ENCODE measurements at regions not wholly inside any gene's neighbourhood (a gene's known extent, or its start where the extent isn't known, plus 50 kb on each side); places are given as distances from the start of the nearest gene placed in this dataset.
"Not testable (repeated sequence)": the region's sequence is repeated elsewhere in the genome, so short reads cannot be mapped to it uniquely, and the experiment has no call there.

GRCh38 chr13:19085258-19085657, 96.4 kb downstream of the TUBA3C start:
- Histone ChIP-seq H3K4me1 (ENCODE audit: control insufficient read depth in 3 of 3, insufficient read depth in 2 of 3, low read depth in 1 of 3, low read length in 2 of 3) (no peaks in the 10 kb centered on the region), H3K36me3 (ENCODE audit: control insufficient read depth in 3 of 3, insufficient read depth in 2 of 3, low read depth in 1 of 3, low read length in 3 of 3) (no peaks in the 10 kb centered on the region), H3K9me3 (ENCODE audit: control insufficient read depth in 2 of 2, insufficient read depth in 1 of 2, low read depth in 1 of 2, low read length in 1 of 2) (peaks cover 0 to 48% of the 10 kb centered on the region in 2 donors), H3K4me3 (ENCODE audit: low read depth in 1 of 3, low read length in 3 of 3) (no peak overlapping the region), H3K27ac (ENCODE audit: low read depth in 1 of 3, low read length in 2 of 3) (no peak overlapping the region), H3K27me3 (ENCODE audit: control insufficient read depth in 3 of 3, insufficient read depth in 3 of 3, low read length in 3 of 3) (no peaks in the 10 kb centered on the region)
- 49 to 54% (median 53%) methylated on average over 3 of the region's 3 CpGs for WGBS, 3 donors
- no peak for DNase-seq
- no peak for FAIRE-seq

GRCh38 chr13:19083340-19083739, 98.3 kb downstream of the TUBA3C start:
- FAIRE-seq, result no peak
- H3K36me3 ChIP-seq (ENCODE audit: control insufficient read depth in 3 of 3, insufficient read depth in 2 of 3, low read depth in 1 of 3, low read length in 3 of 3), result no peaks in the 10 kb centered on the region
- 69 to 75% (median 72%) methylated on average over 3 of the region's 3 CpGs for WGBS, 3 donors

GRCh38 chr13:19075418-19075817, 106.2 kb downstream of the TUBA3C start:
- Histone ChIP-seq H3K36me3 (ENCODE audit: control insufficient read depth in 3 of 3, insufficient read depth in 2 of 3, low read depth in 1 of 3, low read length in 3 of 3) (no peaks in the 10 kb centered on the region), H3K27me3 (ENCODE audit: control insufficient read depth in 3 of 3, insufficient read depth in 3 of 3, low read length in 3 of 3) (peaks cover 0 to 1% (median 0%) of the 10 kb centered on the region in 3 donors), H3K27ac (ENCODE audit: low read depth in 1 of 3, low read length in 2 of 3) (no peak overlapping the region), H3K4me3 (ENCODE audit: low read depth in 1 of 3, low read length in 3 of 3) (no peak overlapping the region), H3K4me1 (ENCODE audit: control insufficient read depth in 3 of 3, insufficient read depth in 2 of 3, low read depth in 1 of 3, low read length in 2 of 3) (no peaks in the 10 kb centered on the region), H3K9me3 (ENCODE audit: control insufficient read depth in 2 of 2, insufficient read depth in 1 of 2, low read depth in 1 of 2, low read length in 1 of 2) (peaks cover 0 to 50% of the 10 kb centered on the region in 2 donors)
- FAIRE-seq (no peak), DNase-seq (no peak)
- WGBS, 3 donors, result 71 to 80% (median 75%) methylated on average over 7 of the region's 7 CpGs

More at GRCh38 chr13:19083340-19083739, 98.3 kb downstream of the TUBA3C start:
- no peaks in the 10 kb centered on the region for H3K4me1 ChIP-seq (ENCODE audit: control insufficient read depth in 3 of 3, insufficient read depth in 2 of 3, low read depth in 1 of 3, low read length in 2 of 3)
- no peak overlapping the region for H3K27ac ChIP-seq (ENCODE audit: low read depth in 1 of 3, low read length in 2 of 3)
- no peak for DNase-seq
- no peak overlapping the region for H3K4me3 ChIP-seq (ENCODE audit: low read depth in 1 of 3, low read length in 3 of 3)
- H3K27me3 ChIP-seq (ENCODE audit: control insufficient read depth in 3 of 3, insufficient read depth in 3 of 3, low read length in 3 of 3), result no peaks in the 10 kb centered on the region
- H3K9me3 ChIP-seq (ENCODE audit: control insufficient read depth in 2 of 2, insufficient read depth in 1 of 2, low read depth in 1 of 2, low read length in 1 of 2), result peaks cover 0 to 33% of the 10 kb centered on the region in 2 donors

DNA sequence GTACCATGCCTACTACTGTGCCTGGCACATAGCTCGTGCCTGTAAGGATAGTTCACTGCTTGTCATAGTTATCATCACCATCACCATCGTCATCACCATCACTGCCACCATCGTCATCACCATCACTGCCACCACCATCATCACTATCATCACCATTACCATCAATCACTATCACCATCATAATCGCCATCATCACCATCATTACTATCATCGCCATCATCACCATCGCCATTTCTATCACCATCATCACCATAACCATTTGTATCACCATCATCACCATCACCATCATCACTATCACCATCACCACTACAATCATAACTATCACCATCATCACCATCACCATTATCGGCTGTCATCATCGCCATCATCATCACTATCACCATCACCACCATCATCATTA, 107.1 kb downstream of the TUBA3C start:
- H3K36me3 ChIP-seq (ENCODE audit: control insufficient read depth in 3 of 3, insufficient read depth in 2 of 3, low read depth in 1 of 3, low read length in 3 of 3), result no peaks in the 10 kb centered on the region
- H3K27me3 ChIP-seq (ENCODE audit: control insufficient read depth in 3 of 3, insufficient read depth in 3 of 3, low read length in 3 of 3), result peaks cover 0 to 1% (median 0%) of the 10 kb centered on the region in 3 donors
- DNase-seq, result no peak
- no peak for FAIRE-seq
- peaks cover 0 to 59% of the 10 kb centered on the region in 2 donors for H3K9me3 ChIP-seq (ENCODE audit: control insufficient read depth in 2 of 2, insufficient read depth in 1 of 2, low read depth in 1 of 2, low read length in 1 of 2)
- H3K4me3 ChIP-seq (ENCODE audit: low read depth in 1 of 3, low read length in 3 of 3), result no peak overlapping the region
- no peaks in the 10 kb centered on the region for H3K4me1 ChIP-seq (ENCODE audit: control insufficient read depth in 3 of 3, insufficient read depth in 2 of 3, low read depth in 1 of 3, low read length in 2 of 3)
- 86 to 92% (median 88%) methylated on average over 8 of the region's 8 CpGs for WGBS, 3 donors
- no peak overlapping the region for H3K27ac ChIP-seq (ENCODE audit: low read depth in 1 of 3, low read length in 2 of 3)

DNA sequence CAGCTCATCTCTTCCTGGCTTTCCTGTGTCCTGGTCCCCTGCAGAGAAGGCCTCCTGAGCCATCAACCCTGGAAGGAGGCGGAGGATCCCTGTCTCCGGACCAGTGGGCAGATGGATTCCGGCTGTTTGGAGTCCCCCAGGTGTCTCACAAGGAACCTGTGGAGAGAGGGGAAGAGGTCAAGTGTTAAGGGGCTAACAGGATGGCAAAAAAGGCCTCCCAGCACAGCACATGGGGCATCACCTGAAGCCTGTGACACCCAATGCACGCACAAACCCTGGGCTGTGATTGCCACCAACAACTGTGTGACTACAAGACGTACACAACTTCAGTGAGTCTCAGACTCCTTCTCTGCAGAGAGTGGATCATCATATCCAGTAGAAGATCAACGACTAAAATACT, 107.5 kb downstream of the TUBA3C start:
- H3K36me3 ChIP-seq (ENCODE audit: control insufficient read depth in 3 of 3, insufficient read depth in 2 of 3, low read depth in 1 of 3, low read length in 3 of 3); H3K27me3 ChIP-seq (ENCODE audit: control insufficient read depth in 3 of 3, insufficient read depth in 3 of 3, low read length in 3 of 3); FAIRE-seq; H3K27ac ChIP-seq (ENCODE audit: low read depth in 1 of 3, low read length in 2 of 3); H3K4me1 ChIP-seq (ENCODE audit: control insufficient read depth in 3 of 3, insufficient read depth in 2 of 3, low read depth in 1 of 3, low read length in 2 of 3); H3K4me3 ChIP-seq (ENCODE audit: low read depth in 1 of 3, low read length in 3 of 3); DNase-seq: not testable (repeated sequence)
- peaks cover 0 to 59% of the 10 kb centered on the region in 2 donors for H3K9me3 ChIP-seq (ENCODE audit: control insufficient read depth in 2 of 2, insufficient read depth in 1 of 2, low read depth in 1 of 2, low read length in 1 of 2)
- 71 to 75% (median 72%) methylated on average over 6 of the region's 6 CpGs for WGBS, 3 donors

- DNase-seq; H3K4me3 ChIP-seq (ENCODE audit: low read depth in 1 of 3, low read length in 3 of 3); FAIRE-seq; H3K4me1 ChIP-seq (ENCODE audit: control insufficient read depth in 3 of 3, insufficient read depth in 2 of 3, low read depth in 1 of 3, low read length in 2 of 3); H3K27ac ChIP-seq (ENCODE audit: low read depth in 1 of 3, low read length in 2 of 3); H3K36me3 ChIP-seq (ENCODE audit: control insufficient read depth in 3 of 3, insufficient read depth in 2 of 3, low read depth in 1 of 3, low read length in 3 of 3); H3K27me3 ChIP-seq (ENCODE audit: control insufficient read depth in 3 of 3, insufficient read depth in 3 of 3, low read length in 3 of 3): not testable (repeated sequence)
- peaks cover 0 to 62% of the 10 kb centered on the region in 2 donors for H3K9me3 ChIP-seq (ENCODE audit: control insufficient read depth in 2 of 2, insufficient read depth in 1 of 2, low read depth in 1 of 2, low read length in 1 of 2)
- WGBS, 3 donors, result 76 to 80% (median 77%) methylated on average over 11 of the region's 11 CpGs
These were observed 108.5 kb downstream of the TUBA3C start for GRCh38 chr13:19072956-19073706.

- no peaks in the 10 kb centered on the region for H3K4me1 ChIP-seq (ENCODE audit: control insufficient read depth in 3 of 3, insufficient read depth in 2 of 3, low read depth in 1 of 3, low read length in 2 of 3)
- DNase-seq (no peak), FAIRE-seq (no peak)
- no peak overlapping the region for H3K27ac ChIP-seq (ENCODE audit: low read depth in 1 of 3, low read length in 2 of 3)
- 82 to 92% (median 86%) methylated on average over 4 of the region's 4 CpGs for WGBS, 3 donors
- peaks cover 0 to 1% (median 0%) of the 10 kb centered on the region in 3 donors for H3K27me3 ChIP-seq (ENCODE audit: control insufficient read depth in 3 of 3, insufficient read depth in 3 of 3, low read length in 3 of 3)
- no peaks in the 10 kb centered on the region for H3K36me3 ChIP-seq (ENCODE audit: control insufficient read depth in 3 of 3, insufficient read depth in 2 of 3, low read depth in 1 of 3, low read length in 3 of 3)
- no peak overlapping the region for H3K4me3 ChIP-seq (ENCODE audit: low read depth in 1 of 3, low read length in 3 of 3)
- H3K9me3 ChIP-seq (ENCODE audit: control insufficient read depth in 2 of 2, insufficient read depth in 1 of 2, low read depth in 1 of 2, low read length in 1 of 2), result peaks cover 0 to 60% of the 10 kb centered on the region in 2 donors
These were observed 109.1 kb downstream of the TUBA3C start for GRCh38 chr13:19072543-19072942.

- no peak for DNase-seq
- no peaks in the 10 kb centered on the region for H3K36me3 ChIP-seq (ENCODE audit: control insufficient read depth in 3 of 3, insufficient read depth in 2 of 3, low read depth in 1 of 3, low read length in 3 of 3)
- H3K27ac ChIP-seq (ENCODE audit: low read depth in 1 of 3, low read length in 2 of 3), result no peak overlapping the region
- H3K4me3 ChIP-seq (ENCODE audit: low read depth in 1 of 3, low read length in 3 of 3), result no peak overlapping the region
- no peaks in the 10 kb centered on the region for H3K4me1 ChIP-seq (ENCODE audit: control insufficient read depth in 3 of 3, insufficient read depth in 2 of 3, low read depth in 1 of 3, low read length in 2 of 3)
- peaks cover 0 to 58% of the 10 kb centered on the region in 2 donors for H3K9me3 ChIP-seq (ENCODE audit: control insufficient read depth in 2 of 2, insufficient read depth in 1 of 2, low read depth in 1 of 2, low read length in 1 of 2)
- no peak for FAIRE-seq
- WGBS, 3 donors, result 75 to 86% (median 81%) methylated on average over 11 of the region's 11 CpGs
- H3K27me3 ChIP-seq (ENCODE audit: control insufficient read depth in 3 of 3, insufficient read depth in 3 of 3, low read length in 3 of 3), result peaks cover 0 to 1% (median 0%) of the 10 kb centered on the region in 3 donors
These were observed 110.3 kb downstream of the TUBA3C start for GRCh38 chr13:19071161-19071936.

All from small intestine (tissue), 7 donors.